GDM1 (cell line): ENCODE measurements at regions not wholly inside any gene's neighbourhood (a gene's known extent, or its start where the extent isn't known, plus 50 kb on each side); places are given as distances from the start of the nearest gene placed in this dataset.

Source experiments
- DNase-seq: peaks from one replicate; lab custom pipeline; 2025; lab: John Stamatoyannopoulos, UW

DNA sequence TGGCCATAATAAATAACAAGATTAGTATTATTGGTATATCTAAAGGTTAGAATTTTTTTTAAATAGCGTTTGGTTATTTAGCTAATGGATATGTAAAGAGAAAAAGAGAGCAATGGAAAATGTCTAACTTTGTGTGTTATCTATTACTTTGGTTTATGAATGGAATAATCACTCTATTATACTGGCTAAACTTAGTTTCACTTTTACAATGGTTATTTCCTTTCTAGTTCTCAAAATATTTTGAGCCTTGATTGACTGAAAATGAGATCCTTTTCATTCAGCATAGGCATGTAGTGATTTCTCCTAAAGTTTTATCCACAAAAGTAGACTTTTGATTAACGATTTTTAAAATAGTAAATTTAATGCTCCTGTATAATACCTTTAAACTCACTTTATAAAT is 51.6 kb upstream of the MLIP start:
- DNase-seq: no peak

DNA sequence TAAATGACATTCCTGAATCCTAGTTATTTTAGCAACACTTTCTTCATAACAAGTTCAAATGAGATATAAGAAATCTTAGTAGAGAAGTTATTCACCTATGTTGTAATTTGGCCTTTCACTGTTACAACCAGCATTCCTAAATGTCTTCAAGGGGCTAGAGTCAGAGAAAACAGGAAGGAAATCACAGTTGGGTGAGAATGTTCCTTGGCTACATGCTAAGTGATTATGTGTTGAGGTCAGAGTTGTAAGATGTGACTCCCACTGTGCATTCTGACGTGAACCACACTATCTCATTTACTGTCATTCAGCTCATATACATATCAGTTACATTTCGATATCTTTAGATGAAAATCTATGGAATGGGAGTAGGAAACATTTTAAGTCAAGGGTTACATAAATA is 51.0 kb upstream of the MLIP start:
- no peak for DNase-seq
